ENCODE measurements at regions not wholly inside any gene's neighbourhood (a gene's known extent, or its start where the extent isn't known, plus 50 kb on each side); places are given as distances from the start of the nearest gene placed in this dataset.
"Not testable (repeated sequence)": the region's sequence is repeated elsewhere in the genome, so short reads cannot be mapped to it uniquely, and the experiment has no call there.

GRCh38 chr1:47491341-47491753, 53.5 kb downstream of the FOXD2 start:
- H3K27ac ChIP-seq, result no peak overlapping the region
- no peak for DNase-seq (ENCODE audit: low read depth, low spot score)

GRCh38 chr1:47495176-47495713, 57.4 kb downstream of the FOXD2 start:
- no peak overlapping the region for H3K27ac ChIP-seq
- DNase-seq (ENCODE audit: low read depth, low spot score), result no peak

GRCh38 chr1:47498551-47498950, 60.7 kb downstream of the FOXD2 start:
- no peak for DNase-seq (ENCODE audit: low read depth, low spot score)

GRCh38 chr1:47501069-47501468, 63.2 kb downstream of the FOXD2 start:
- no peak overlapping the region for H3K27ac ChIP-seq
- no peak for DNase-seq (ENCODE audit: low read depth, low spot score)

More at GRCh38 chr1:47498551-47498950, 60.7 kb downstream of the FOXD2 start:
- H3K27ac ChIP-seq, result no peak overlapping the region

- H3K27ac ChIP-seq, result no peak overlapping the region
- no peak for DNase-seq (ENCODE audit: low read depth, low spot score)
These were observed 65.0 kb downstream of the FOXD2 start for GRCh38 chr1:47502746-47503370.

- not testable (repeated sequence) for H3K27ac ChIP-seq; DNase-seq (ENCODE audit: low read depth, low spot score)
These were observed 67.0 kb downstream of the FOXD2 start for GRCh38 chr1:47504840-47505239.

- no peak overlapping the region for H3K27ac ChIP-seq
- no peak for DNase-seq (ENCODE audit: low read depth, low spot score)
These were observed 67.4 kb downstream of the FOXD2 start for GRCh38 chr1:47505267-47505666.

- DNase-seq (ENCODE audit: low read depth, low spot score), result no peak
- H3K27ac ChIP-seq, result no peak overlapping the region
These were observed 68.2 kb downstream of the FOXD2 start for GRCh38 chr1:47506053-47506452.

GRCh38 chr1:47507144-47507543, 69.3 kb downstream of the FOXD2 start:
- DNase-seq (ENCODE audit: low read depth, low spot score), result no peak

GRCh38 chr1:47507881-47508701, 70.2 kb downstream of the FOXD2 start:
- H3K27ac ChIP-seq, result no peak overlapping the region
- DNase-seq (ENCODE audit: low read depth, low spot score), result no peak

More at GRCh38 chr1:47507144-47507543, 69.3 kb downstream of the FOXD2 start:
- H3K27ac ChIP-seq, result no peak overlapping the region

GRCh38 chr1:47508702-47509431, 71.0 kb downstream of the FOXD2 start:
- DNase-seq (ENCODE audit: low read depth, low spot score), result no peak
- no peak overlapping the region for H3K27ac ChIP-seq

- no peak for DNase-seq (ENCODE audit: low read depth, low spot score)
- no peak overlapping the region for H3K27ac ChIP-seq
These were observed 72.5 kb downstream of the FOXD2 start for GRCh38 chr1:47510282-47510811.

- H3K27ac ChIP-seq, result no peak overlapping the region
- no peak for DNase-seq (ENCODE audit: low read depth, low spot score)
These were observed 74.0 kb downstream of the FOXD2 start for GRCh38 chr1:47511825-47512224.

- no peak overlapping the region for H3K27ac ChIP-seq
- DNase-seq (ENCODE audit: low read depth, low spot score), result no peak
These were observed 75.5 kb downstream of the FOXD2 start for GRCh38 chr1:47513393-47513792.

GRCh38 chr1:47514229-47514628, 76.4 kb downstream of the FOXD2 start:
- no peak for DNase-seq (ENCODE audit: low read depth, low spot score)
- no peak overlapping the region for H3K27ac ChIP-seq

- DNase-seq (ENCODE audit: low read depth, low spot score), result no peak
These were observed 77.4 kb downstream of the FOXD2 start for GRCh38 chr1:47515164-47515789.

GRCh38 chr1:47517946-47518345, 80.1 kb downstream of the FOXD2 start:
- no peak overlapping the region for H3K27ac ChIP-seq
- DNase-seq (ENCODE audit: low read depth, low spot score), result no peak

More at GRCh38 chr1:47515164-47515789, 77.4 kb downstream of the FOXD2 start:
- H3K27ac ChIP-seq, result no peak overlapping the region

- H3K27ac ChIP-seq, result no peak overlapping the region
- DNase-seq (ENCODE audit: low read depth, low spot score), result no peak
These were observed 81.6 kb downstream of the FOXD2 start for GRCh38 chr1:47519491-47519890.

- DNase-seq (ENCODE audit: low read depth, low spot score), result no peak
These were observed 82.1 kb downstream of the FOXD2 start for GRCh38 chr1:47519971-47520370.

More at GRCh38 chr1:47519971-47520370, 82.1 kb downstream of the FOXD2 start:
- H3K27ac ChIP-seq, result no peak overlapping the region
